ENCODE measurements at regions not wholly inside any gene's neighbourhood (a gene's known extent, or its start where the extent isn't known, plus 50 kb on each side); places are given as distances from the start of the nearest gene placed in this dataset.

GRCh38 chr9:129284607-129285291 is 106.7 kb upstream of the IER5L start:
- TF ChIP-seq CTCF (IDR thresholded peaks at IDR 0.05; ENCODE audit: low read depth, low read length, missing input control) (no peak), TAF1 (conservative IDR thresholded peaks at IDR 0.05) (no peak), GABPA (IDR thresholded peaks at IDR 0.05 in 1 of 2, conservative IDR thresholded peaks at IDR 0.05 in 1 of 2) (no peak), EGR1 (IDR thresholded peaks at IDR 0.05; ENCODE audit: low read depth in 2 of 2) (no peak), HNF4A (conservative IDR thresholded peaks at IDR 0.05) (no peak), HNF4G (IDR thresholded peaks at IDR 0.05) (no peak), SP1 (IDR thresholded peaks at IDR 0.05) (no peak), FOXA1 (IDR thresholded peaks at IDR 0.05) (no peak)
